Hematopoietic multipotent progenitor cell treated with erythropoietin and hydrocortisone succinate and interleukin-3 and kit ligand, for 8 days (in vitro differentiated cells): ENCODE measurements at regions not wholly inside any gene's neighbourhood (a gene's known extent, or its start where the extent isn't known, plus 50 kb on each side); places are given as distances from the start of the nearest gene placed in this dataset.

Experiments
- DNase-seq: peaks from one replicate; pipeline ENCODE4 v3.0.0-alpha.2; 2015

- DNase-seq, result peak; percentile 81
Measured at GRCh38 chrY:4035801-4036511, 457.1 kb downstream of the TGIF2LY start.
